Nephron progenitor cell (in vitro differentiated cells): ENCODE measurements at regions not wholly inside any gene's neighbourhood (a gene's known extent, or its start where the extent isn't known, plus 50 kb on each side); places are given as distances from the start of the nearest gene placed in this dataset.
"Not testable (repeated sequence)": the region's sequence is repeated elsewhere in the genome, so short reads cannot be mapped to it uniquely, and the experiment has no call there.

Experiments
- DNase-seq: peaks from one replicate; pipeline ENCODE4 v3.0.0; 2021
- H3K27ac Mint-ChIP-seq: 2 replicates; pipeline ENCODE4 v1.8.0; 2021; ENCODE audit warnings: mild to moderate bottlenecking, moderate library complexity, mixed read lengths
- H3K27me3 Mint-ChIP-seq: 2 replicates; pipeline ENCODE4 v1.8.0; 2021; ENCODE audit warnings: mild to moderate bottlenecking, low read depth, mixed read lengths; ENCODE audit not compliant: poor library complexity
- H3K36me3 Mint-ChIP-seq: 2 replicates; pipeline ENCODE4 v1.8.0; 2021; ENCODE audit warnings: low read depth, mixed read lengths
- H3K4me1 Mint-ChIP-seq: 2 replicates; pipeline ENCODE4 v1.8.0; 2021; ENCODE audit warnings: mixed read lengths
- H3K4me3 Mint-ChIP-seq: 2 replicates; pipeline ENCODE4 v1.8.0; 2021; ENCODE audit warnings: mild to moderate bottlenecking, moderate library complexity, mixed read lengths
- H3K9me3 Mint-ChIP-seq: 2 replicates; pipeline ENCODE4 v1.8.0; 2021; ENCODE audit warnings: mild to moderate bottlenecking, moderate library complexity, mixed read lengths
- CTCF ChIP-seq: fragments of 200-600 bp; sonication (generic); IDR thresholded peaks from 2 replicates; pipeline ENCODE4 v1.5.0; 2021; ENCODE audit warnings: antibody characterized with exemption

GRCh38 chr6:14775528-14775927 is 470.3 kb upstream of the JARID2 start:
- DNase-seq: no peak
- H3K4me1 Mint-ChIP-seq: peaks cover 39% of the 10 kb centered on the region
- no peak for TF ChIP-seq CTCF
- peaks cover 7% of the 10 kb centered on the region for H3K27me3 Mint-ChIP-seq
- H3K36me3 Mint-ChIP-seq: no peaks in the 10 kb centered on the region
- no peak overlapping the region for H3K27ac Mint-ChIP-seq
- peaks cover 16% of the 10 kb centered on the region for H3K9me3 Mint-ChIP-seq
- H3K4me3 Mint-ChIP-seq: no peak overlapping the region

GRCh38 chr6:14776307-14776706 is 469.6 kb upstream of the JARID2 start:
- DNase-seq: no peak
- H3K27me3 Mint-ChIP-seq: peaks cover 8% of the 10 kb centered on the region
- H3K36me3 Mint-ChIP-seq: no peaks in the 10 kb centered on the region
- no peak for TF ChIP-seq CTCF
- H3K4me1 Mint-ChIP-seq: peaks cover 32% of the 10 kb centered on the region
- H3K27ac Mint-ChIP-seq: peak overlapping the region; percentile 6
- peaks cover 14% of the 10 kb centered on the region for H3K9me3 Mint-ChIP-seq
- no peak overlapping the region for H3K4me3 Mint-ChIP-seq

- peaks cover 8% of the 10 kb centered on the region for H3K9me3 Mint-ChIP-seq
- H3K4me1 Mint-ChIP-seq: peaks cover 48% of the 10 kb centered on the region
- no peak for DNase-seq
- no peak overlapping the region for H3K27ac Mint-ChIP-seq
- no peak overlapping the region for H3K4me3 Mint-ChIP-seq
- peaks cover 7% of the 10 kb centered on the region for H3K27me3 Mint-ChIP-seq
- H3K36me3 Mint-ChIP-seq: peaks cover 4% of the 10 kb centered on the region
- no peak for TF ChIP-seq CTCF
These were observed 463.9 kb upstream of the JARID2 start for GRCh38 chr6:14781772-14782525.

- H3K36me3 Mint-ChIP-seq, H3K4me3 Mint-ChIP-seq, H3K27me3 Mint-ChIP-seq, H3K9me3 Mint-ChIP-seq, H3K27ac Mint-ChIP-seq, DNase-seq: not testable (repeated sequence)
- H3K4me1 Mint-ChIP-seq: peaks cover 48% of the 10 kb centered on the region
These were observed 462.9 kb upstream of the JARID2 start for GRCh38 chr6:14782921-14783464.

GRCh38 chr6:14783594-14783993 is 462.3 kb upstream of the JARID2 start:
- no peak for TF ChIP-seq CTCF
- no peak for DNase-seq
- peaks cover 8% of the 10 kb centered on the region for H3K9me3 Mint-ChIP-seq
- no peak overlapping the region for H3K4me3 Mint-ChIP-seq
- peaks cover 4% of the 10 kb centered on the region for H3K36me3 Mint-ChIP-seq
- no peak overlapping the region for H3K27ac Mint-ChIP-seq
- peaks cover 51% of the 10 kb centered on the region for H3K4me1 Mint-ChIP-seq
- peaks cover 4% of the 10 kb centered on the region for H3K27me3 Mint-ChIP-seq

- peaks cover 63% of the 10 kb centered on the region for H3K4me1 Mint-ChIP-seq
- TF ChIP-seq CTCF: no peak
- H3K36me3 Mint-ChIP-seq: peaks cover 4% of the 10 kb centered on the region
- no peak for DNase-seq
- no peak overlapping the region for H3K4me3 Mint-ChIP-seq
- H3K9me3 Mint-ChIP-seq: peaks cover 8% of the 10 kb centered on the region
- H3K27ac Mint-ChIP-seq: no peak overlapping the region
- H3K27me3 Mint-ChIP-seq: peaks cover 4% of the 10 kb centered on the region
These were observed 461.0 kb upstream of the JARID2 start for GRCh38 chr6:14784596-14785492.
